ENCODE measurements at regions not wholly inside any gene's neighbourhood (a gene's known extent, or its start where the extent isn't known, plus 50 kb on each side); places are given as distances from the start of the nearest gene placed in this dataset.

GRCh38 chr7:136677471-136678365 is 190.7 kb upstream of the CHRM2 start:
- ChIA-PET POLR2A (no interaction called here), CTCF (interaction anchor here (0.5 to 1.2 kb wide), 3 partner anchors 10 to 956 kb away, joined by 3 to 5 read pairs (median 4); no protein-coding TSS in a partner anchor)
- H3K4me3 ChIP-seq = no peak overlapping the region
- ATAC-seq (no peak), FAIRE-seq (no peak), DNase-seq (ENCODE audit: low read depth in 1 of 2, low spot score in 1 of 2) (no peak)
- TF ChIP-seq ZNF302 (CRISPR knock-in tag; IDR thresholded peaks at IDR 0.05) (no peak), USF2 (IDR thresholded peaks at IDR 0.05) (no peak), ELK1 (IDR thresholded peaks at IDR 0.05; ENCODE audit: low read depth, low read length) (no peak)
- H3K4me2 ChIP-seq = no peak overlapping the region
- H3K4me1 ChIP-seq = no peaks in the 10 kb centered on the region
- H3K9me3 ChIP-seq = no peaks in the 10 kb centered on the region
- H3K27ac ChIP-seq = no peak overlapping the region
- WGBS (ENCODE audit: missing lambda C conversion rate) = 2% methylated on average over 9 of the region's 9 CpGs

GRCh38 chr7:136667584-136667983 is 200.9 kb upstream of the CHRM2 start:
- H3K4me2 ChIP-seq = no peak overlapping the region
- 3% methylated on average over 1 of the region's 1 CpG for WGBS (ENCODE audit: missing lambda C conversion rate)
- POLR2A ChIA-PET = no interaction called here
- no peak overlapping the region for H3K27ac ChIP-seq
- no peak for TF ChIP-seq POLR2A (IDR thresholded peaks at IDR 0.05; ENCODE audit: low read length)
- TF ChIP-seq REST (IDR thresholded peaks at IDR 0.05) = no peak
- no peak for TF ChIP-seq CTCF (IDR thresholded peaks at IDR 0.05)
- H3K4me1 ChIP-seq = no peaks in the 10 kb centered on the region
- ATAC-seq (no peak), DNase-seq (ENCODE audit: low read depth in 1 of 2, low spot score in 1 of 2) (no peak), FAIRE-seq (no peak)
- no peaks in the 10 kb centered on the region for H3K9me3 ChIP-seq
- no peak overlapping the region for H3K4me3 ChIP-seq
- CTCF ChIA-PET = interaction anchor here (1.2 kb wide), 1 partner anchor 20 kb away, joined by 3 read pairs; no protein-coding TSS in a partner anchor

- Histone ChIP-seq H3K9me3 (no peaks in the 10 kb centered on the region), H3K4me1 (no peaks in the 10 kb centered on the region), H3K4me2 (no peak overlapping the region), H3K4me3 (no peak overlapping the region), H3K27ac (no peak overlapping the region)
- ATAC-seq = no peak
- ChIA-PET CTCF (interaction anchor here (1.2 kb wide), 1 partner anchor 21 kb away, joined by 3 read pairs; no protein-coding TSS in a partner anchor), POLR2A (no interaction called here)
- no peak for DNase-seq (ENCODE audit: low read depth in 1 of 2, low spot score in 1 of 2)
- no peak for FAIRE-seq
- 4% methylated on average over 5 of the region's 5 CpGs for WGBS (ENCODE audit: missing lambda C conversion rate)
- no peak for TF ChIP-seq HMGXB4 (CRISPR knock-in tag; IDR thresholded peaks at IDR 0.05; ENCODE audit: borderline replicate concordance)
- TF ChIP-seq CEBPB (IDR thresholded peaks at IDR 0.05) = no peak
- no peak for TF ChIP-seq RNF2 (IDR thresholded peaks at IDR 0.05; ENCODE audit: borderline replicate concordance, low read depth)
- no peak for TF ChIP-seq ZC3H11A (IDR thresholded peaks at IDR 0.05)
- TF ChIP-seq FOSB (CRISPR knock-in tag; IDR thresholded peaks at IDR 0.05) = no peak
- TF ChIP-seq ESRRA (IDR thresholded peaks at IDR 0.05; ENCODE audit: borderline replicate concordance, low read length) = no peak
- TF ChIP-seq USF2 (IDR thresholded peaks at IDR 0.05) = no peak
- no peak for TF ChIP-seq EP300 (IDR thresholded peaks at IDR 0.05)
- TF ChIP-seq PBX3 (IDR thresholded peaks at IDR 0.05) = no peak
- TF ChIP-seq GATA3 (IDR thresholded peaks at IDR 0.05; ENCODE audit: borderline replicate concordance) = no peak
- TF ChIP-seq ZSCAN20 (CRISPR knock-in tag; IDR thresholded peaks at IDR 0.05) = no peak
- no peak for TF ChIP-seq CHD2 (IDR thresholded peaks at IDR 0.05; ENCODE audit: low read length, partially characterized antibody)
- TF ChIP-seq RAD21 (conservative IDR thresholded peaks at IDR 0.05 in 1 of 2, IDR thresholded peaks at IDR 0.05 in 1 of 2) = no peak
- TF ChIP-seq FOXS1 (CRISPR knock-in tag; IDR thresholded peaks at IDR 0.05) = no peak
These were observed 202.5 kb upstream of the CHRM2 start for GRCh38 chr7:136665878-136666509.
